HCT116 (cell line): ENCODE measurements at regions not wholly inside any gene's neighbourhood (a gene's known extent, or its start where the extent isn't known, plus 50 kb on each side); places are given as distances from the start of the nearest gene placed in this dataset.

Experiments
- ATAC-seq: fragments of 200-7000 bp; cut with Tn5 transposase; 2 replicates; pipeline ENCODE4 v1.9.1; 2020; ENCODE audit warnings: mild to moderate bottlenecking, moderate library complexity
- BruUV-seq: library from RNA; stranded (reverse); fragments of 400-500 nt; replicated peaks from 2 replicates; lab custom pipeline; 2021; lab: Mats Ljungman, UMichigan
- CTCF ChIA-PET: fragments of 300-600 bp; sonication (Branson Sonifier 250); formaldehyde crosslinking; loops from one replicate; lab custom pipeline; 2021; ENCODE audit warnings: antibody characterized with exemption; lab: Charles Lee
- POLR2A ChIA-PET: fragments of 300-600, 350-600 bp; sonication (Branson Sonifier 250); formaldehyde crosslinking; loops from one replicate; lab custom pipeline; 2021; ENCODE audit warnings: antibody characterized with exemption; lab: Charles Lee
- RAD21 ChIA-PET, 2 experiments: fragments of 300-600 bp; sonication (Branson Sonifier 250); formaldehyde crosslinking; loops; one replicate each; lab custom pipeline; 2023; ENCODE audit warnings: low total read pairs in 2 of 2; ENCODE audit not compliant: uncharacterized antibody in 2 of 2, unreplicated experiment in 2 of 2, low non-redundant PET in 1 of 2; lab: Charles Lee
- DNase-seq: peaks from one replicate; pipeline ENCODE4 v3.0.0-alpha.2; 2010; ENCODE audit warnings: low read depth, low spot score
- H2AFZ ChIP-seq: fragments of 200-600 bp; shearing (Covaris generic), sonication (generic); 2 replicates; pipeline ENCODE4 v1.6.1; 2017; ENCODE audit warnings: low read depth, mixed run types, mixed read lengths, antibody characterized with exemption, low read length; ENCODE audit not compliant: poor library complexity, severe bottlenecking
- H3K27ac ChIP-seq: 2 replicates; pipeline ENCODE4 v1.5.1; 2012; ENCODE audit warnings: low read depth, low read length
- H3K27me3 ChIP-seq: fragments of 200-600 bp; sonication (generic); 2 replicates; pipeline ENCODE4 v1.6.1; 2016; ENCODE audit warnings: mixed run types, low read length, mixed read lengths; ENCODE audit not compliant: insufficient read depth
- H3K36me3 ChIP-seq, 2 experiments: fragments of 200-500 bp in 1 of 2; fragments of 200-600 bp in 1 of 2; sonication (Bioruptor generic) in 1 of 2; sonication (generic) in 1 of 2; 2 replicates each; pipeline versions ENCODE4 v1.5.1 to v1.6.1; 2014 to 2016; ENCODE audit warnings: low read length in 2 of 2, inconsistent platforms in 1 of 2, mixed read lengths in 1 of 2, mixed run types in 1 of 2; ENCODE audit not compliant: insufficient read depth in 2 of 2, control insufficient read depth in 1 of 2
- H3K4me1 ChIP-seq, 2 experiments: fragments of 200-600 bp in 1 of 2; sonication (generic) in 1 of 2; 2 replicates each; pipeline versions ENCODE4 v1.5.1 to v1.6.1; 2012 to 2017; ENCODE audit warnings: low read length in 2 of 2, inconsistent platforms in 1 of 2, mild to moderate bottlenecking in 1 of 2, mixed read lengths in 1 of 2, mixed run types in 1 of 2, moderate library complexity in 1 of 2; ENCODE audit not compliant: insufficient read depth in 2 of 2, control insufficient read depth in 1 of 2
- H3K4me2 ChIP-seq: fragments of 200-600 bp; sonication (generic); 2 replicates; pipeline ENCODE4 v1.6.1; 2017; ENCODE audit warnings: mixed run types, low read length, mixed read lengths
- H3K4me3 ChIP-seq, 2 experiments: fragments of 200-600 bp in 1 of 2; sonication (generic) in 1 of 2; replicated peaks in 1 of 2; 2 replicates each; pipeline ENCODE4 v1.5.1; 2011 to 2016; ENCODE audit warnings: low read length in 2 of 2, control low read depth in 1 of 2, low read depth in 1 of 2, mild to moderate bottlenecking in 1 of 2, mixed read lengths in 1 of 2, mixed run types in 1 of 2
- H3K79me2 ChIP-seq: fragments of 200-600 bp; sonication (generic); 2 replicates; pipeline ENCODE4 v1.6.1; 2017; ENCODE audit warnings: mild to moderate bottlenecking, mixed run types, low read length, moderate library complexity, mixed read lengths; ENCODE audit not compliant: insufficient read depth
- H3K9ac ChIP-seq: fragments of 200-600 bp; sonication (generic); 2 replicates; pipeline ENCODE4 v1.6.1; 2016; ENCODE audit warnings: low read length, mixed read lengths
- H3K9me2 ChIP-seq: fragments of 200-600 bp; sonication (generic), shearing (Covaris generic); 2 replicates; pipeline ENCODE4 v1.6.1; 2017; ENCODE audit warnings: mixed run types, mild to moderate bottlenecking, moderate library complexity; ENCODE audit not compliant: insufficient read depth
- H3K9me3 ChIP-seq, 2 experiments: fragments of 200-500 bp in 1 of 2; fragments of 200-600 bp in 1 of 2; sonication (Bioruptor generic) in 1 of 2; sonication (generic) in 1 of 2; 2 replicates each; pipeline ENCODE4 v1.6.1; 2014 to 2017; ENCODE audit warnings: low read length in 2 of 2, mixed read lengths in 2 of 2, inconsistent platforms in 1 of 2, low read depth in 1 of 2, mild to moderate bottlenecking in 1 of 2, mixed run types in 1 of 2, moderate library complexity in 1 of 2; ENCODE audit not compliant: control insufficient read depth in 1 of 2, insufficient read depth in 1 of 2
- H4K20me1 ChIP-seq: fragments of 200-600 bp; sonication (generic), shearing (Covaris generic); 2 replicates; pipeline ENCODE4 v1.6.1; 2017; ENCODE audit warnings: mixed run types, mild to moderate bottlenecking, moderate library complexity; ENCODE audit not compliant: insufficient read depth
- CBX3 ChIP-seq: IDR thresholded peaks from 2 replicates; pipeline ENCODE4 v1.6.1; 2012; ENCODE audit warnings: low read depth
- CEBPB ChIP-seq: IDR thresholded peaks from 2 replicates; pipeline ENCODE4 v1.6.1; 2012; ENCODE audit warnings: low read depth
- EGR1 ChIP-seq: IDR thresholded peaks from 2 replicates; pipeline ENCODE4 v1.6.1; 2012; ENCODE audit warnings: low read depth
- EZH2 ChIP-seq: fragments of 200-600 bp; sonication (generic); IDR thresholded peaks from 2 replicates; pipeline ENCODE4 v1.6.1; 2017; ENCODE audit warnings: antibody characterized with exemption, mixed run types
- EZH2phosphoT487 ChIP-seq: fragments of 200-600 bp; IDR thresholded peaks from 2 replicates; pipeline ENCODE4 v1.6.1; 2018; ENCODE audit warnings: antibody characterized with exemption, borderline replicate concordance
- FOSL1 ChIP-seq: IDR thresholded peaks from 2 replicates; pipeline ENCODE4 v1.6.1; 2012; ENCODE audit warnings: low read depth
- JUND ChIP-seq: IDR thresholded peaks from 2 replicates; pipeline ENCODE4 v1.6.1; 2012
- POLR2A ChIP-seq: IDR thresholded peaks from 2 replicates; pipeline ENCODE4 v1.7.0; 2011; ENCODE audit warnings: borderline replicate concordance; ENCODE audit not compliant: insufficient read depth, insufficient read length; ENCODE audit errors: extremely low read depth
- POLR2AphosphoS5 ChIP-seq: IDR thresholded peaks from 2 replicates; pipeline ENCODE4 v1.6.1; 2011; ENCODE audit warnings: mild to moderate bottlenecking, low read depth, low read length, moderate library complexity
- RAD21 ChIP-seq: IDR thresholded peaks from 2 replicates; pipeline ENCODE4 v1.6.1; 2012; ENCODE audit warnings: low read depth, mild to moderate bottlenecking
- SIN3A ChIP-seq: IDR thresholded peaks from 2 replicates; pipeline ENCODE4 v1.6.1; 2012; ENCODE audit warnings: low read depth
- SP1 ChIP-seq: IDR thresholded peaks from 2 replicates; pipeline ENCODE4 v1.6.1; 2012; ENCODE audit warnings: low read depth
- TCF7L2 ChIP-seq: IDR thresholded peaks from 2 replicates; pipeline ENCODE4 v1.7.0; 2011; ENCODE audit warnings: borderline replicate concordance, inconsistent platforms; ENCODE audit not compliant: insufficient read depth, insufficient read length; ENCODE audit errors: extremely low read depth
- ZFX ChIP-seq: fragments of 450-650 bp; IDR thresholded peaks from 2 replicates; pipeline ENCODE4 v1.6.1; 2017
- ZNF274 ChIP-seq: fragments of 200-500 bp; sonication (Bioruptor generic); IDR thresholded peaks from 2 replicates; pipeline ENCODE4 v1.6.1; 2014; ENCODE audit warnings: mild to moderate bottlenecking, low read depth, low read length, inconsistent platforms
- intact Hi-C: fragments of 100-400 bp; cut with micrococcal nuclease; formaldehyde crosslinking; loops from 2 replicates; pipeline ENCODE4 v1.10.0; 2022
- TF ChIP-seq, protein P1 (sequence below): IDR thresholded peaks from 2 replicates; pipeline ENCODE4 v1.6.1; 2012
- TF ChIP-seq, protein P2 (sequence below): IDR thresholded peaks from 2 replicates; pipeline ENCODE4 v1.6.1; 2011; ENCODE audit warnings: mild to moderate bottlenecking, low read length, moderate library complexity; ENCODE audit not compliant: insufficient replicate concordance; ENCODE audit errors: extremely low read depth
- TF ChIP-seq, protein P3 (sequence below): IDR thresholded peaks from 2 replicates; pipeline ENCODE4 v1.6.1; 2012; ENCODE audit warnings: low read depth

DNA sequence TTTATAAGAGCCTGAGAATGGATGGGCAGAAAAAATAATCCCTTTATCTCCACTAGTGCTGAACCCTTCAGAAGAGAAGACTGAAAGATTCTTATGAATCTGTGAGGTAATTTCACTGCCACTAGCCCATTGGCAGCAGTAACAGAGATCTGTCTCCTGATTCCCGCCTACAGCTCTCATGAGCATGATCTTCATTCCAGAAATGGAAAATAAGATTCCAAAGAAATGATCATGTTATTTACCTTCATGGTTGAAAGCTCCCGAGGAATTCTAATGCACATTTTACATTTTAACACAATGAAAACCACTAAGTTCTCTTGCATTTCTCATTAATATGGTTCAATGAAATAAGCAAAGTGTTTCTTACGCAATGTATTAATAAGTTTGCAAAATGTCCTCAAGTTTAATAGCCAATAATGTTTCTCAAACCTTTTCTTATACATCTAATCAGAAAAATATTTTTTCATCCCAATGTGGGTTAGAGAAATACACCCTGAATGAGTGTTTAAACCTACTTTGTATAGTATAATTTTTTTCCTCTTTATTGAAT is 905.6 kb downstream of the TMEM182 start:
- Histone ChIP-seq H4K20me1 (no peaks in the 10 kb centered on the region; the same call in 1 of the 2 replicates), H3K4me2 (no peak overlapping the region), H3K27me3 (no peaks in the 10 kb centered on the region), H3K9me2 (no peaks in the 10 kb centered on the region), H3K36me3 (no peaks in the 10 kb centered on the region), H3K9ac (no peak overlapping the region), H3K79me2 (no peaks in the 10 kb centered on the region), H3K4me1 (no peaks in the 10 kb centered on the region), H3K27ac (no peak overlapping the region), H3K9me3 (peaks cover 0 to 18% of the 10 kb centered on the region in 2 experiments; a peak in 2 of 4 replicates), H3K4me3 (no peak overlapping the region), H2AFZ (no peak overlapping the region)
- intact Hi-C loops: no loop called here
- ChIA-PET POLR2A (no interaction called here), CTCF (no interaction called here), RAD21 (no interaction called here)
- DNase-seq (no peak), ATAC-seq (no peak)
- TF ChIP-seq CEBPB (no peak), SP1 (no peak), ZFX (no peak), CBX3 (no peak), RAD21 (no peak), POLR2A (no peak), POLR2AphosphoS5 (no peak), EZH2phosphoT487 (no peak), ZNF274 (no peak), EZH2 (no peak), TCF7L2 (no peak), JUND (no peak), EGR1 (no peak), FOSL1 (no peak), SIN3A (no peak)
- TF ChIP-seq, protein P1, sequence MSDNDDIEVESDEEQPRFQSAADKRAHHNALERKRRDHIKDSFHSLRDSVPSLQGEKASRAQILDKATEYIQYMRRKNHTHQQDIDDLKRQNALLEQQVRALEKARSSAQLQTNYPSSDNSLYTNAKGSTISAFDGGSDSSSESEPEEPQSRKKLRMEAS: no peak
- TF ChIP-seq, protein P2, sequence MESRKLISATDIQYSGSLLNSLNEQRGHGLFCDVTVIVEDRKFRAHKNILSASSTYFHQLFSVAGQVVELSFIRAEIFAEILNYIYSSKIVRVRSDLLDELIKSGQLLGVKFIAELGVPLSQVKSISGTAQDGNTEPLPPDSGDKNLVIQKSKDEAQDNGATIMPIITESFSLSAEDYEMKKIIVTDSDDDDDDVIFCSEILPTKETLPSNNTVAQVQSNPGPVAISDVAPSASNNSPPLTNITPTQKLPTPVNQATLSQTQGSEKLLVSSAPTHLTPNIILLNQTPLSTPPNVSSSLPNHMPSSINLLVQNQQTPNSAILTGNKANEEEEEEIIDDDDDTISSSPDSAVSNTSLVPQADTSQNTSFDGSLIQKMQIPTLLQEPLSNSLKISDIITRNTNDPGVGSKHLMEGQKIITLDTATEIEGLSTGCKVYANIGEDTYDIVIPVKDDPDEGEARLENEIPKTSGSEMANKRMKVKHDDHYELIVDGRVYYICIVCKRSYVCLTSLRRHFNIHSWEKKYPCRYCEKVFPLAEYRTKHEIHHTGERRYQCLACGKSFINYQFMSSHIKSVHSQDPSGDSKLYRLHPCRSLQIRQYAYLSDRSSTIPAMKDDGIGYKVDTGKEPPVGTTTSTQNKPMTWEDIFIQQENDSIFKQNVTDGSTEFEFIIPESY: no peak
- TF ChIP-seq, protein P3, sequence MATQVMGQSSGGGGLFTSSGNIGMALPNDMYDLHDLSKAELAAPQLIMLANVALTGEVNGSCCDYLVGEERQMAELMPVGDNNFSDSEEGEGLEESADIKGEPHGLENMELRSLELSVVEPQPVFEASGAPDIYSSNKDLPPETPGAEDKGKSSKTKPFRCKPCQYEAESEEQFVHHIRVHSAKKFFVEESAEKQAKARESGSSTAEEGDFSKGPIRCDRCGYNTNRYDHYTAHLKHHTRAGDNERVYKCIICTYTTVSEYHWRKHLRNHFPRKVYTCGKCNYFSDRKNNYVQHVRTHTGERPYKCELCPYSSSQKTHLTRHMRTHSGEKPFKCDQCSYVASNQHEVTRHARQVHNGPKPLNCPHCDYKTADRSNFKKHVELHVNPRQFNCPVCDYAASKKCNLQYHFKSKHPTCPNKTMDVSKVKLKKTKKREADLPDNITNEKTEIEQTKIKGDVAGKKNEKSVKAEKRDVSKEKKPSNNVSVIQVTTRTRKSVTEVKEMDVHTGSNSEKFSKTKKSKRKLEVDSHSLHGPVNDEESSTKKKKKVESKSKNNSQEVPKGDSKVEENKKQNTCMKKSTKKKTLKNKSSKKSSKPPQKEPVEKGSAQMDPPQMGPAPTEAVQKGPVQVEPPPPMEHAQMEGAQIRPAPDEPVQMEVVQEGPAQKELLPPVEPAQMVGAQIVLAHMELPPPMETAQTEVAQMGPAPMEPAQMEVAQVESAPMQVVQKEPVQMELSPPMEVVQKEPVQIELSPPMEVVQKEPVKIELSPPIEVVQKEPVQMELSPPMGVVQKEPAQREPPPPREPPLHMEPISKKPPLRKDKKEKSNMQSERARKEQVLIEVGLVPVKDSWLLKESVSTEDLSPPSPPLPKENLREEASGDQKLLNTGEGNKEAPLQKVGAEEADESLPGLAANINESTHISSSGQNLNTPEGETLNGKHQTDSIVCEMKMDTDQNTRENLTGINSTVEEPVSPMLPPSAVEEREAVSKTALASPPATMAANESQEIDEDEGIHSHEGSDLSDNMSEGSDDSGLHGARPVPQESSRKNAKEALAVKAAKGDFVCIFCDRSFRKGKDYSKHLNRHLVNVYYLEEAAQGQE: no peak
- no TSS peak for BruUV-seq
